SK-N-SH (cell line): ENCODE measurements at regions not wholly inside any gene's neighbourhood (a gene's known extent, or its start where the extent isn't known, plus 50 kb on each side); places are given as distances from the start of the nearest gene placed in this dataset.

Experiments used
- CTCF ChIA-PET: fragments of 300-600, 350-600 bp; formaldehyde crosslinking; extraction: SDS; loops from one replicate; lab custom pipeline; 2021; lab: Yijun Ruan, JAX
- POLR2A ChIA-PET: fragments of 350-600 bp; sonication (Branson Sonifier 250); formaldehyde crosslinking; extraction: SDS; loops from one replicate; lab custom pipeline; 2020; ENCODE audit warnings: antibody characterized with exemption, inconsistent platforms; lab: Yijun Ruan, JAX
- DNase-seq: peaks from one replicate; pipeline ENCODE4 v3.0.0; 2012
- H2AFZ ChIP-seq: fragments of 200-600 bp; sonication (generic); 2 replicates; pipeline ENCODE4 v1.8.1; 2016; ENCODE audit warnings: antibody characterized with exemption, mild to moderate bottlenecking, low read depth
- H3F3A ChIP-seq: fragments of 200-600 bp; sonication (generic); replicated peaks from 2 replicates; pipeline ENCODE3; 2016; ENCODE audit warnings: antibody characterized with exemption, mild to moderate bottlenecking; ENCODE audit not compliant: insufficient read depth
- H3K27ac ChIP-seq, 2 experiments: fragments of 200-500 bp in 1 of 2; fragments of 200-600 bp in 1 of 2; sonication (Bioruptor generic) in 1 of 2; sonication (generic), shearing (Covaris generic) in 1 of 2; 2 replicates each; pipeline versions ENCODE4 v1.5.1 to v1.6.1; 2014 to 2016; ENCODE audit warnings: low read depth in 2 of 2, inconsistent platforms in 1 of 2, low read length in 1 of 2, mild to moderate bottlenecking in 1 of 2, mixed read lengths in 1 of 2
- H3K27me3 ChIP-seq: fragments of 200-600 bp; sonication (generic), shearing (Covaris generic); 2 replicates; pipeline ENCODE4 v1.6.1; 2016; ENCODE audit warnings: mixed run types; ENCODE audit not compliant: insufficient read depth
- H3K36me3 ChIP-seq, 2 experiments: fragments of 200-500 bp in 1 of 2; fragments of 200-600 bp in 1 of 2; sonication (Bioruptor generic) in 1 of 2; sonication (generic) in 1 of 2; replicated peaks in 1 of 2; 2 replicates each; pipeline versions ENCODE3 to v1.5.1; 2014 to 2016; ENCODE audit warnings: low read length in 1 of 2, mild to moderate bottlenecking in 1 of 2; ENCODE audit not compliant: insufficient read depth in 2 of 2, control insufficient read depth in 1 of 2
- H3K4me1 ChIP-seq, 2 experiments: fragments of 200-500 bp in 1 of 2; fragments of 200-600 bp in 1 of 2; sonication (Bioruptor generic) in 1 of 2; sonication (generic), shearing (Covaris generic) in 1 of 2; 2 replicates each; pipeline versions ENCODE4 v1.5.1 to v1.6.1; 2014 to 2016; ENCODE audit warnings: low read depth in 1 of 2, low read length in 1 of 2, mixed run types in 1 of 2; ENCODE audit not compliant: insufficient read depth in 2 of 2, control insufficient read depth in 1 of 2
- H3K4me2 ChIP-seq: fragments of 200-600 bp; sonication (generic), shearing (Covaris generic); 2 replicates; pipeline ENCODE4 v1.6.1; 2017; ENCODE audit warnings: mixed run types
- H3K4me3 ChIP-seq, 2 experiments: fragments of 200-500 bp in 1 of 2; fragments of 200-600 bp in 1 of 2; sonication (Bioruptor generic) in 1 of 2; sonication (generic), shearing (Covaris generic) in 1 of 2; 2 replicates each; pipeline versions ENCODE4 v1.5.1 to v1.8.1; 2014 to 2016; ENCODE audit warnings: low read depth in 2 of 2, inconsistent platforms in 1 of 2, low read length in 1 of 2, mild to moderate bottlenecking in 1 of 2, mixed read lengths in 1 of 2, moderate library complexity in 1 of 2
- H3K79me2 ChIP-seq: fragments of 200-600 bp; sonication (generic); 2 replicates; pipeline ENCODE4 v1.8.1; 2017; ENCODE audit warnings: mild to moderate bottlenecking; ENCODE audit not compliant: insufficient read depth
- H3K9ac ChIP-seq: fragments of 200-600 bp; sonication (generic); 2 replicates; pipeline ENCODE4 v1.6.1; 2017; ENCODE audit warnings: mixed run types
- H3K9me2 ChIP-seq: fragments of 200-600 bp; sonication (generic); 2 replicates; pipeline ENCODE4 v1.6.1; 2017; ENCODE audit warnings: mixed run types
- H3K9me3 ChIP-seq: fragments of 200-600 bp; sonication (generic); 2 replicates; pipeline ENCODE4 v1.6.1; 2017; ENCODE audit warnings: mixed run types, mild to moderate bottlenecking, moderate library complexity
- H4K20me1 ChIP-seq: fragments of 200-600 bp; sonication (generic); 2 replicates; pipeline ENCODE4 v1.6.1; 2017; ENCODE audit warnings: mild to moderate bottlenecking, mixed run types; ENCODE audit not compliant: insufficient read depth
- CHD2 ChIP-seq: fragments of 150-350 bp; IDR thresholded peaks from 2 replicates; pipeline ENCODE4 v1.6.1; 2018; ENCODE audit warnings: low read length; ENCODE audit not compliant: partially characterized antibody
- EP300 ChIP-seq, 2 experiments: IDR thresholded peaks; 2 replicates each; pipeline versions ENCODE4 v1.4.0 to v1.6.1; 2012; ENCODE audit warnings: borderline replicate concordance in 1 of 2, low read depth in 1 of 2, low read length in 1 of 2
- EZH2phosphoT487 ChIP-seq: fragments of 200-600 bp; sonication (generic); IDR thresholded peaks from 2 replicates; pipeline ENCODE4 v1.6.1; 2017; ENCODE audit warnings: low read depth, mixed run types, mild to moderate bottlenecking, antibody characterized with exemption, moderate library complexity, borderline replicate concordance
- GATA2 ChIP-seq: sonication (generic); formaldehyde crosslinking; IDR thresholded peaks from 2 replicates; pipeline ENCODE4 v1.5.0; 2020; ENCODE audit warnings: mild to moderate bottlenecking, missing genetic modification reagents
- IRF3 ChIP-seq: fragments of 150-350 bp; IDR thresholded peaks from 2 replicates; pipeline ENCODE4 v1.6.1; 2016; ENCODE audit warnings: mild to moderate bottlenecking, low read depth, low read length
- NFIC ChIP-seq: IDR thresholded peaks from 2 replicates; pipeline ENCODE4 v1.4.0; 2012; ENCODE audit warnings: borderline replicate concordance
- POLR2AphosphoS5 ChIP-seq: IDR thresholded peaks from 2 replicates; pipeline ENCODE4 v1.6.1; 2012; ENCODE audit warnings: low read depth, low read length
- RAD21 ChIP-seq: IDR thresholded peaks from 2 replicates; pipeline ENCODE4 v1.6.1; 2012; ENCODE audit warnings: mild to moderate bottlenecking, low read length
- RCOR1 ChIP-seq: fragments of 150-350 bp; IDR thresholded peaks from 2 replicates; pipeline ENCODE4 v1.6.1; 2017; ENCODE audit warnings: antibody characterized with exemption, low read length
- RFX5 ChIP-seq: IDR thresholded peaks from 2 replicates; pipeline ENCODE4 v1.6.1; 2012; ENCODE audit warnings: mild to moderate bottlenecking, improper control_type of control experiment, low read length
- SIN3A ChIP-seq: IDR thresholded peaks from 2 replicates; pipeline ENCODE4 v1.6.1; 2012; ENCODE audit warnings: low read depth, mild to moderate bottlenecking, low read length, moderate library complexity, borderline replicate concordance
- SMC3 ChIP-seq: IDR thresholded peaks from 2 replicates; pipeline ENCODE4 v1.6.1; 2012; ENCODE audit warnings: low read depth, low read length, improper control_type of control experiment
- YY1 ChIP-seq: IDR thresholded peaks from 2 replicates; pipeline ENCODE4 v1.4.0; 2012; ENCODE audit warnings: low read depth, mild to moderate bottlenecking
- ZBTB33 ChIP-seq: IDR thresholded peaks from 2 replicates; pipeline ENCODE4 v1.4.0; 2012; ENCODE audit warnings: low read depth, borderline replicate concordance
- WGBS: methylation state at CpG from one replicate; pipeline ENCODE4 v1.1.6; 2017; ENCODE audit warnings: low lambda C conversion rate; 5-methylcytosine and 5-hydroxymethylcytosine counted together
- TF ChIP-seq, protein P1 (sequence below): IDR thresholded peaks from 2 replicates; pipeline ENCODE4 v1.6.1; 2012; ENCODE audit warnings: mild to moderate bottlenecking, low read depth, low read length, moderate library complexity
- TF ChIP-seq, protein P2 (sequence below): IDR thresholded peaks from 2 replicates; pipeline ENCODE4; 2012
- TF ChIP-seq, protein P3 (sequence below): fragments of 200-600 bp; sonication (generic); IDR thresholded peaks from 2 replicates; pipeline ENCODE4 v1.6.1; 2017; ENCODE audit warnings: antibody characterized with exemption, mild to moderate bottlenecking, moderate library complexity

DNA sequence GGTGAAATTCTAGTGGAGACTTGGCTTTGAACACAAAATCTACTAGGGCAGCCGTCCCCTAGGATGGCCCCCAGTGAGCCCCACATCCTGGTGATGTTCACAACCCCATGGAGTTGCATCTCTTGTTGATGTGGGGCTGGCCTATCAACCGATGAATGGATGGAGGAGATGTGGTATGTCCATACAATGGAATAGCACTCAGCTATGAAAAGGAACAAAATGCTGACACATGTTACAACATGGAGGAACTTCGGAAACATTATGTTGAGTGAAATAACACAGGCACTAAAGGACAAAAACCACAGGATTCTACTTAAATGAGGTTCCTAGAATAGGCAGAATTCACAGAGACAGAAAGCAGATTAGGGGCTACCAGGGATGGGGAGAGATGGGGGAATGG is 80.1 kb upstream of the ASAP2 start:
- Histone ChIP-seq H3K4me1 (no peaks in the 10 kb centered on the region; a peak in 1 of 4 replicates), H3K9me3 (no peaks in the 10 kb centered on the region), H3K9ac (no peak overlapping the region), H3K36me3 (no peaks in the 10 kb centered on the region), H3K9me2 (no peaks in the 10 kb centered on the region), H3K4me3 (no peak overlapping the region), H4K20me1 (no peaks in the 10 kb centered on the region), H2AFZ (no peak overlapping the region), H3K79me2 (no peaks in the 10 kb centered on the region), H3F3A (peaks cover 5% of the 10 kb centered on the region), H3K27ac (no peak overlapping the region), H3K4me2 (no peak overlapping the region), H3K27me3 (no peaks in the 10 kb centered on the region)
- WGBS = 84% methylated on average over 3 of the region's 3 CpGs
- ChIA-PET POLR2A (no interaction called here), CTCF (interaction anchor here (1.0 to 2.0 kb wide), 3 partner anchors 13 to 141 kb away, joined by 3 to 6 read pairs (median 4); no protein-coding TSS in a partner anchor)
- DNase-seq = no peak
- TF ChIP-seq POLR2AphosphoS5 = no peak
- TF ChIP-seq, protein P1, sequence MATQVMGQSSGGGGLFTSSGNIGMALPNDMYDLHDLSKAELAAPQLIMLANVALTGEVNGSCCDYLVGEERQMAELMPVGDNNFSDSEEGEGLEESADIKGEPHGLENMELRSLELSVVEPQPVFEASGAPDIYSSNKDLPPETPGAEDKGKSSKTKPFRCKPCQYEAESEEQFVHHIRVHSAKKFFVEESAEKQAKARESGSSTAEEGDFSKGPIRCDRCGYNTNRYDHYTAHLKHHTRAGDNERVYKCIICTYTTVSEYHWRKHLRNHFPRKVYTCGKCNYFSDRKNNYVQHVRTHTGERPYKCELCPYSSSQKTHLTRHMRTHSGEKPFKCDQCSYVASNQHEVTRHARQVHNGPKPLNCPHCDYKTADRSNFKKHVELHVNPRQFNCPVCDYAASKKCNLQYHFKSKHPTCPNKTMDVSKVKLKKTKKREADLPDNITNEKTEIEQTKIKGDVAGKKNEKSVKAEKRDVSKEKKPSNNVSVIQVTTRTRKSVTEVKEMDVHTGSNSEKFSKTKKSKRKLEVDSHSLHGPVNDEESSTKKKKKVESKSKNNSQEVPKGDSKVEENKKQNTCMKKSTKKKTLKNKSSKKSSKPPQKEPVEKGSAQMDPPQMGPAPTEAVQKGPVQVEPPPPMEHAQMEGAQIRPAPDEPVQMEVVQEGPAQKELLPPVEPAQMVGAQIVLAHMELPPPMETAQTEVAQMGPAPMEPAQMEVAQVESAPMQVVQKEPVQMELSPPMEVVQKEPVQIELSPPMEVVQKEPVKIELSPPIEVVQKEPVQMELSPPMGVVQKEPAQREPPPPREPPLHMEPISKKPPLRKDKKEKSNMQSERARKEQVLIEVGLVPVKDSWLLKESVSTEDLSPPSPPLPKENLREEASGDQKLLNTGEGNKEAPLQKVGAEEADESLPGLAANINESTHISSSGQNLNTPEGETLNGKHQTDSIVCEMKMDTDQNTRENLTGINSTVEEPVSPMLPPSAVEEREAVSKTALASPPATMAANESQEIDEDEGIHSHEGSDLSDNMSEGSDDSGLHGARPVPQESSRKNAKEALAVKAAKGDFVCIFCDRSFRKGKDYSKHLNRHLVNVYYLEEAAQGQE = no peak
- TF ChIP-seq CHD2 = no peak
- TF ChIP-seq SIN3A = no peak
- TF ChIP-seq YY1 = no peak
- no peak for TF ChIP-seq GATA2 (CRISPR knock-in tag)
- TF ChIP-seq RFX5 = no peak
- TF ChIP-seq EP300 (IDR thresholded peaks at IDR 0.05; ENCODE audit: borderline replicate concordance in 1 of 2, low read depth in 1 of 2, low read length in 1 of 2) = no peak
- TF ChIP-seq, protein P2, sequence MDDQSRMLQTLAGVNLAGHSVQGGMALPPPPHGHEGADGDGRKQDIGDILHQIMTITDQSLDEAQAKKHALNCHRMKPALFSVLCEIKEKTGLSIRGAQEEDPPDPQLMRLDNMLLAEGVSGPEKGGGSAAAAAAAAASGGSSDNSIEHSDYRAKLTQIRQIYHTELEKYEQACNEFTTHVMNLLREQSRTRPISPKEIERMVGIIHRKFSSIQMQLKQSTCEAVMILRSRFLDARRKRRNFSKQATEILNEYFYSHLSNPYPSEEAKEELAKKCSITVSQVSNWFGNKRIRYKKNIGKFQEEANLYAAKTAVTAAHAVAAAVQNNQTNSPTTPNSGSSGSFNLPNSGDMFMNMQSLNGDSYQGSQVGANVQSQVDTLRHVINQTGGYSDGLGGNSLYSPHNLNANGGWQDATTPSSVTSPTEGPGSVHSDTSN = no peak
- TF ChIP-seq SMC3 = no peak
- TF ChIP-seq IRF3 = no peak
- TF ChIP-seq NFIC = no peak
- TF ChIP-seq, protein P3, sequence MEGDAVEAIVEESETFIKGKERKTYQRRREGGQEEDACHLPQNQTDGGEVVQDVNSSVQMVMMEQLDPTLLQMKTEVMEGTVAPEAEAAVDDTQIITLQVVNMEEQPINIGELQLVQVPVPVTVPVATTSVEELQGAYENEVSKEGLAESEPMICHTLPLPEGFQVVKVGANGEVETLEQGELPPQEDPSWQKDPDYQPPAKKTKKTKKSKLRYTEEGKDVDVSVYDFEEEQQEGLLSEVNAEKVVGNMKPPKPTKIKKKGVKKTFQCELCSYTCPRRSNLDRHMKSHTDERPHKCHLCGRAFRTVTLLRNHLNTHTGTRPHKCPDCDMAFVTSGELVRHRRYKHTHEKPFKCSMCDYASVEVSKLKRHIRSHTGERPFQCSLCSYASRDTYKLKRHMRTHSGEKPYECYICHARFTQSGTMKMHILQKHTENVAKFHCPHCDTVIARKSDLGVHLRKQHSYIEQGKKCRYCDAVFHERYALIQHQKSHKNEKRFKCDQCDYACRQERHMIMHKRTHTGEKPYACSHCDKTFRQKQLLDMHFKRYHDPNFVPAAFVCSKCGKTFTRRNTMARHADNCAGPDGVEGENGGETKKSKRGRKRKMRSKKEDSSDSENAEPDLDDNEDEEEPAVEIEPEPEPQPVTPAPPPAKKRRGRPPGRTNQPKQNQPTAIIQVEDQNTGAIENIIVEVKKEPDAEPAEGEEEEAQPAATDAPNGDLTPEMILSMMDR = no peak
- TF ChIP-seq RAD21 = no peak
- TF ChIP-seq ZBTB33 = no peak
- no peak for TF ChIP-seq RCOR1
- no peak for TF ChIP-seq EZH2phosphoT487
